HCT116 (cell line): ENCODE measurements at regions not wholly inside any gene's neighbourhood (a gene's known extent, or its start where the extent isn't known, plus 50 kb on each side); places are given as distances from the start of the nearest gene placed in this dataset.

Experiments used
- ATAC-seq: fragments of 200-7000 bp; cut with Tn5 transposase; 2 replicates; pipeline ENCODE4 v1.9.1; 2020; ENCODE audit warnings: mild to moderate bottlenecking, moderate library complexity
- BruUV-seq: library from RNA; stranded (reverse); fragments of 400-500 nt; replicated peaks from 2 replicates; lab custom pipeline; 2021; lab: Mats Ljungman, UMichigan
- CTCF ChIA-PET: fragments of 300-600 bp; sonication (Branson Sonifier 250); formaldehyde crosslinking; loops from one replicate; lab custom pipeline; 2021; ENCODE audit warnings: antibody characterized with exemption; lab: Charles Lee
- POLR2A ChIA-PET: fragments of 300-600, 350-600 bp; sonication (Branson Sonifier 250); formaldehyde crosslinking; loops from one replicate; lab custom pipeline; 2021; ENCODE audit warnings: antibody characterized with exemption; lab: Charles Lee
- RAD21 ChIA-PET, 2 experiments: fragments of 300-600 bp; sonication (Branson Sonifier 250); formaldehyde crosslinking; loops; one replicate each; lab custom pipeline; 2023; ENCODE audit warnings: low total read pairs in 2 of 2; ENCODE audit not compliant: uncharacterized antibody in 2 of 2, unreplicated experiment in 2 of 2, low non-redundant PET in 1 of 2; lab: Charles Lee
- DNase-seq: peaks from one replicate; pipeline ENCODE4 v3.0.0-alpha.2; 2010; ENCODE audit warnings: low read depth, low spot score
- H2AFZ ChIP-seq: fragments of 200-600 bp; shearing (Covaris generic), sonication (generic); 2 replicates; pipeline ENCODE4 v1.6.1; 2017; ENCODE audit warnings: low read depth, mixed run types, mixed read lengths, antibody characterized with exemption, low read length; ENCODE audit not compliant: poor library complexity, severe bottlenecking
- H3K27ac ChIP-seq: 2 replicates; pipeline ENCODE4 v1.5.1; 2012; ENCODE audit warnings: low read depth, low read length
- H3K27me3 ChIP-seq: fragments of 200-600 bp; sonication (generic); 2 replicates; pipeline ENCODE4 v1.6.1; 2016; ENCODE audit warnings: mixed run types, low read length, mixed read lengths; ENCODE audit not compliant: insufficient read depth
- H3K36me3 ChIP-seq, 2 experiments: fragments of 200-500 bp in 1 of 2; fragments of 200-600 bp in 1 of 2; sonication (Bioruptor generic) in 1 of 2; sonication (generic) in 1 of 2; 2 replicates each; pipeline versions ENCODE4 v1.5.1 to v1.6.1; 2014 to 2016; ENCODE audit warnings: low read length in 2 of 2, inconsistent platforms in 1 of 2, mixed read lengths in 1 of 2, mixed run types in 1 of 2; ENCODE audit not compliant: insufficient read depth in 2 of 2, control insufficient read depth in 1 of 2
- H3K4me1 ChIP-seq, 2 experiments: fragments of 200-600 bp in 1 of 2; sonication (generic) in 1 of 2; 2 replicates each; pipeline versions ENCODE4 v1.5.1 to v1.6.1; 2012 to 2017; ENCODE audit warnings: low read length in 2 of 2, inconsistent platforms in 1 of 2, mild to moderate bottlenecking in 1 of 2, mixed read lengths in 1 of 2, mixed run types in 1 of 2, moderate library complexity in 1 of 2; ENCODE audit not compliant: insufficient read depth in 2 of 2, control insufficient read depth in 1 of 2
- H3K4me2 ChIP-seq: fragments of 200-600 bp; sonication (generic); 2 replicates; pipeline ENCODE4 v1.6.1; 2017; ENCODE audit warnings: mixed run types, low read length, mixed read lengths
- H3K4me3 ChIP-seq, 2 experiments: fragments of 200-600 bp in 1 of 2; sonication (generic) in 1 of 2; replicated peaks in 1 of 2; 2 replicates each; pipeline ENCODE4 v1.5.1; 2011 to 2016; ENCODE audit warnings: low read length in 2 of 2, control low read depth in 1 of 2, low read depth in 1 of 2, mild to moderate bottlenecking in 1 of 2, mixed read lengths in 1 of 2, mixed run types in 1 of 2
- H3K79me2 ChIP-seq: fragments of 200-600 bp; sonication (generic); 2 replicates; pipeline ENCODE4 v1.6.1; 2017; ENCODE audit warnings: mild to moderate bottlenecking, mixed run types, low read length, moderate library complexity, mixed read lengths; ENCODE audit not compliant: insufficient read depth
- H3K9ac ChIP-seq: fragments of 200-600 bp; sonication (generic); 2 replicates; pipeline ENCODE4 v1.6.1; 2016; ENCODE audit warnings: low read length, mixed read lengths
- H3K9me2 ChIP-seq: fragments of 200-600 bp; sonication (generic), shearing (Covaris generic); 2 replicates; pipeline ENCODE4 v1.6.1; 2017; ENCODE audit warnings: mixed run types, mild to moderate bottlenecking, moderate library complexity; ENCODE audit not compliant: insufficient read depth
- H3K9me3 ChIP-seq, 2 experiments: fragments of 200-500 bp in 1 of 2; fragments of 200-600 bp in 1 of 2; sonication (Bioruptor generic) in 1 of 2; sonication (generic) in 1 of 2; 2 replicates each; pipeline ENCODE4 v1.6.1; 2014 to 2017; ENCODE audit warnings: low read length in 2 of 2, mixed read lengths in 2 of 2, inconsistent platforms in 1 of 2, low read depth in 1 of 2, mild to moderate bottlenecking in 1 of 2, mixed run types in 1 of 2, moderate library complexity in 1 of 2; ENCODE audit not compliant: control insufficient read depth in 1 of 2, insufficient read depth in 1 of 2
- H4K20me1 ChIP-seq: fragments of 200-600 bp; sonication (generic), shearing (Covaris generic); 2 replicates; pipeline ENCODE4 v1.6.1; 2017; ENCODE audit warnings: mixed run types, mild to moderate bottlenecking, moderate library complexity; ENCODE audit not compliant: insufficient read depth
- ELF1 ChIP-seq: IDR thresholded peaks from 2 replicates; pipeline ENCODE4 v1.6.1; 2012; ENCODE audit warnings: low read depth, borderline replicate concordance
- FOSL1 ChIP-seq: IDR thresholded peaks from 2 replicates; pipeline ENCODE4 v1.6.1; 2012; ENCODE audit warnings: low read depth
- JUND ChIP-seq: IDR thresholded peaks from 2 replicates; pipeline ENCODE4 v1.6.1; 2012
- SP1 ChIP-seq: IDR thresholded peaks from 2 replicates; pipeline ENCODE4 v1.6.1; 2012; ENCODE audit warnings: low read depth
- SRF ChIP-seq: IDR thresholded peaks from 2 replicates; pipeline ENCODE4 v1.6.1; 2012; ENCODE audit warnings: low read depth
- ZNF274 ChIP-seq: fragments of 200-500 bp; sonication (Bioruptor generic); IDR thresholded peaks from 2 replicates; pipeline ENCODE4 v1.6.1; 2014; ENCODE audit warnings: mild to moderate bottlenecking, low read depth, low read length, inconsistent platforms
- intact Hi-C: fragments of 100-400 bp; cut with micrococcal nuclease; formaldehyde crosslinking; loops from 2 replicates; pipeline ENCODE4 v1.10.0; 2022
- TF ChIP-seq, protein P1 (sequence below): IDR thresholded peaks from 2 replicates; pipeline ENCODE4 v1.6.1; 2012
- TF ChIP-seq, protein P2 (sequence below): IDR thresholded peaks from 2 replicates; pipeline ENCODE4 v1.6.1; 2011; ENCODE audit warnings: mild to moderate bottlenecking, low read length, moderate library complexity; ENCODE audit not compliant: insufficient replicate concordance; ENCODE audit errors: extremely low read depth
- TF ChIP-seq, protein P3 (sequence below): IDR thresholded peaks from 2 replicates; pipeline ENCODE4 v1.6.1; 2012; ENCODE audit warnings: low read depth

DNA sequence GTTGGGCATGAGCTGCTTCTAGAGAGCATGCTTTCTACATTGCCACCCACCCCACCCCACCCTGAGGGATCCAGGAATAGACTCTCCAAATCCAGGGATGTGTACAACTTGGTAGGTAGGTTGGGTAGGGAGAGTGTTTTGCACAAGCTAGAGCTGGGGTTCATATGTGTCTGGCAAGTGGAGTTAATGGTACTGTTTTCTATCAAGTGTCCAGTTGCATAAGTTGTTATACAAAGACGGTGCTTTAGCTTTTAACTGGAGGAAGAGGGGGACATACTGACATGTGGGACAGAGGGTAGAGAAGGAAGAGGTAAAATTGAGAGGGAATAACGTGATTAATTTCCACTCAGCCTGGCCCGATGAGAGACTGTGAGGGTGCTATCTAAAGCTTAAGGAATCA, 51.0 kb upstream of the TNC start:
- BruUV-seq: no TSS peak
- no peaks in the 10 kb centered on the region for H3K9me2 ChIP-seq
- ATAC-seq (no peak), DNase-seq (no peak)
- no peak for TF ChIP-seq SRF
- TF ChIP-seq FOSL1: no peak
- TF ChIP-seq, protein P1, sequence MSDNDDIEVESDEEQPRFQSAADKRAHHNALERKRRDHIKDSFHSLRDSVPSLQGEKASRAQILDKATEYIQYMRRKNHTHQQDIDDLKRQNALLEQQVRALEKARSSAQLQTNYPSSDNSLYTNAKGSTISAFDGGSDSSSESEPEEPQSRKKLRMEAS: no peak
- TF ChIP-seq ZNF274: no peak
- no peak for TF ChIP-seq ELF1
- TF ChIP-seq, protein P2, sequence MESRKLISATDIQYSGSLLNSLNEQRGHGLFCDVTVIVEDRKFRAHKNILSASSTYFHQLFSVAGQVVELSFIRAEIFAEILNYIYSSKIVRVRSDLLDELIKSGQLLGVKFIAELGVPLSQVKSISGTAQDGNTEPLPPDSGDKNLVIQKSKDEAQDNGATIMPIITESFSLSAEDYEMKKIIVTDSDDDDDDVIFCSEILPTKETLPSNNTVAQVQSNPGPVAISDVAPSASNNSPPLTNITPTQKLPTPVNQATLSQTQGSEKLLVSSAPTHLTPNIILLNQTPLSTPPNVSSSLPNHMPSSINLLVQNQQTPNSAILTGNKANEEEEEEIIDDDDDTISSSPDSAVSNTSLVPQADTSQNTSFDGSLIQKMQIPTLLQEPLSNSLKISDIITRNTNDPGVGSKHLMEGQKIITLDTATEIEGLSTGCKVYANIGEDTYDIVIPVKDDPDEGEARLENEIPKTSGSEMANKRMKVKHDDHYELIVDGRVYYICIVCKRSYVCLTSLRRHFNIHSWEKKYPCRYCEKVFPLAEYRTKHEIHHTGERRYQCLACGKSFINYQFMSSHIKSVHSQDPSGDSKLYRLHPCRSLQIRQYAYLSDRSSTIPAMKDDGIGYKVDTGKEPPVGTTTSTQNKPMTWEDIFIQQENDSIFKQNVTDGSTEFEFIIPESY: no peak
- TF ChIP-seq, protein P3, sequence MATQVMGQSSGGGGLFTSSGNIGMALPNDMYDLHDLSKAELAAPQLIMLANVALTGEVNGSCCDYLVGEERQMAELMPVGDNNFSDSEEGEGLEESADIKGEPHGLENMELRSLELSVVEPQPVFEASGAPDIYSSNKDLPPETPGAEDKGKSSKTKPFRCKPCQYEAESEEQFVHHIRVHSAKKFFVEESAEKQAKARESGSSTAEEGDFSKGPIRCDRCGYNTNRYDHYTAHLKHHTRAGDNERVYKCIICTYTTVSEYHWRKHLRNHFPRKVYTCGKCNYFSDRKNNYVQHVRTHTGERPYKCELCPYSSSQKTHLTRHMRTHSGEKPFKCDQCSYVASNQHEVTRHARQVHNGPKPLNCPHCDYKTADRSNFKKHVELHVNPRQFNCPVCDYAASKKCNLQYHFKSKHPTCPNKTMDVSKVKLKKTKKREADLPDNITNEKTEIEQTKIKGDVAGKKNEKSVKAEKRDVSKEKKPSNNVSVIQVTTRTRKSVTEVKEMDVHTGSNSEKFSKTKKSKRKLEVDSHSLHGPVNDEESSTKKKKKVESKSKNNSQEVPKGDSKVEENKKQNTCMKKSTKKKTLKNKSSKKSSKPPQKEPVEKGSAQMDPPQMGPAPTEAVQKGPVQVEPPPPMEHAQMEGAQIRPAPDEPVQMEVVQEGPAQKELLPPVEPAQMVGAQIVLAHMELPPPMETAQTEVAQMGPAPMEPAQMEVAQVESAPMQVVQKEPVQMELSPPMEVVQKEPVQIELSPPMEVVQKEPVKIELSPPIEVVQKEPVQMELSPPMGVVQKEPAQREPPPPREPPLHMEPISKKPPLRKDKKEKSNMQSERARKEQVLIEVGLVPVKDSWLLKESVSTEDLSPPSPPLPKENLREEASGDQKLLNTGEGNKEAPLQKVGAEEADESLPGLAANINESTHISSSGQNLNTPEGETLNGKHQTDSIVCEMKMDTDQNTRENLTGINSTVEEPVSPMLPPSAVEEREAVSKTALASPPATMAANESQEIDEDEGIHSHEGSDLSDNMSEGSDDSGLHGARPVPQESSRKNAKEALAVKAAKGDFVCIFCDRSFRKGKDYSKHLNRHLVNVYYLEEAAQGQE: no peak
- no peak for TF ChIP-seq SP1
- TF ChIP-seq JUND: no peak
- no peaks in the 10 kb centered on the region for H3K27me3 ChIP-seq
- H3K4me2 ChIP-seq: no peak overlapping the region
- ChIA-PET POLR2A (no interaction called here), CTCF (interaction anchor here (0.7 kb wide), 1 partner anchor 9 kb away, joined by 3 read pairs; no protein-coding TSS in a partner anchor), RAD21 (no interaction called here)
- H3K36me3 ChIP-seq: no peaks in the 10 kb centered on the region
- no peak overlapping the region for H3K27ac ChIP-seq
- no peaks in the 10 kb centered on the region for H3K79me2 ChIP-seq
- no peak overlapping the region for H2AFZ ChIP-seq
- H4K20me1 ChIP-seq: no peaks in the 10 kb centered on the region
- H3K9me3 ChIP-seq: no peaks in the 10 kb centered on the region
- H3K9ac ChIP-seq: no peak overlapping the region
- intact Hi-C loops: no loop called here
- H3K4me1 ChIP-seq: peaks cover 26 to 48% of the 10 kb centered on the region in 2 experiments
- no peak overlapping the region for H3K4me3 ChIP-seq
